ENCODE measurements at regions not wholly inside any gene's neighbourhood (a gene's known extent, or its start where the extent isn't known, plus 50 kb on each side); places are given as distances from the start of the nearest gene placed in this dataset.

GRCh38 chr2:22946553-22946952 is 438.4 kb upstream of the KLHL29 start:
- TF ChIP-seq CTCF (IDR thresholded peaks at IDR 0.05) (no peak), POLR2A (IDR thresholded peaks at IDR 0.05) (no peak)

Data from ovary (tissue), 3 donors.